Glomerular visceral epithelial cell (primary cell): ENCODE measurements at regions not wholly inside any gene's neighbourhood (a gene's known extent, or its start where the extent isn't known, plus 50 kb on each side); places are given as distances from the start of the nearest gene placed in this dataset.
"Not testable (repeated sequence)": the region's sequence is repeated elsewhere in the genome, so short reads cannot be mapped to it uniquely, and the experiment has no call there.

Experiments
- DNase-seq: peaks from one replicate; pipeline ENCODE4 v3.0.0-alpha.2; 2016; ENCODE audit errors: extremely low spot score

- no peak for DNase-seq
Observed at GRCh38 chrX:110511238-110511637, 152.6 kb downstream of the RTL9 start.

- no peak for DNase-seq
Observed at GRCh38 chrX:110512341-110512740, 153.7 kb downstream of the RTL9 start.

GRCh38 chrX:110514509-110514908, 155.9 kb downstream of the RTL9 start:
- no peak for DNase-seq

GRCh38 chrX:110519501-110519900, 160.9 kb downstream of the RTL9 start:
- DNase-seq = no peak

GRCh38 chrX:110519906-110520452, 161.3 kb downstream of the RTL9 start:
- DNase-seq = no peak

- not testable (repeated sequence) for DNase-seq
Observed at GRCh38 chrX:110520652-110521051, 162.0 kb downstream of the RTL9 start.

- no peak for DNase-seq
Observed at GRCh38 chrX:110531873-110532580, 173.4 kb downstream of the RTL9 start.

- DNase-seq = no peak
Observed at GRCh38 chrX:110532581-110532931, 173.9 kb downstream of the RTL9 start.

- no peak for DNase-seq
Observed at GRCh38 chrX:110536816-110537215, 178.2 kb downstream of the RTL9 start.

GRCh38 chrX:110541266-110541665, 182.6 kb downstream of the RTL9 start:
- DNase-seq = no peak

- DNase-seq = not testable (repeated sequence)
Observed at GRCh38 chrX:110550854-110551253, 192.2 kb downstream of the RTL9 start.

- DNase-seq = no peak
Observed at GRCh38 chrX:110557864-110558263, 199.2 kb downstream of the RTL9 start.

GRCh38 chrX:110558406-110558805, 199.8 kb downstream of the RTL9 start:
- no peak for DNase-seq

GRCh38 chrX:110561034-110561433, 202.4 kb downstream of the RTL9 start:
- DNase-seq = peak; percentile 44

GRCh38 chrX:110563282-110563681, 204.6 kb downstream of the RTL9 start:
- DNase-seq = peak; percentile 58

GRCh38 chrX:110568441-110568840, 209.8 kb downstream of the RTL9 start:
- no peak for DNase-seq

GRCh38 chrX:110569506-110569905, 210.9 kb downstream of the RTL9 start:
- DNase-seq = no peak

GRCh38 chrX:110578270-110578669, 217.3 kb downstream of the CHRDL1 start:
- no peak for DNase-seq

GRCh38 chrX:110584083-110584482, 211.5 kb downstream of the CHRDL1 start:
- DNase-seq = no peak

GRCh38 chrX:110588164-110588563, 207.5 kb downstream of the CHRDL1 start:
- peak; percentile 1 for DNase-seq

- no peak for DNase-seq
Observed at GRCh38 chrX:110588853-110589252, 206.8 kb downstream of the CHRDL1 start.

- DNase-seq = peak; percentile 70
Observed at GRCh38 chrX:110600745-110601310, 194.8 kb downstream of the CHRDL1 start.

GRCh38 chrX:110614596-110614995, 181.0 kb downstream of the CHRDL1 start:
- peak; percentile 1 for DNase-seq
